Stimulated activated CD8-positive, alpha-beta memory T cell treated with anti-CD3 and anti-CD28 coated beads, Interleukin-15, amount 100 ng/mL, for 48 hours (primary cell): ENCODE measurements at regions not wholly inside any gene's neighbourhood (a gene's known extent, or its start where the extent isn't known, plus 50 kb on each side); places are given as distances from the start of the nearest gene placed in this dataset.

Experiments
- DNase-seq, 2 donors: peaks; one replicate each; pipeline ENCODE4 v3.0.0-alpha.2; 2020; ENCODE audit warnings: low read depth in 2 of 2

- DNase-seq = no peak
Observed at GRCh38 chr6:163926642-163927041, 512.1 kb downstream of the QKI start.

- DNase-seq = no peak
Observed at GRCh38 chr6:163925839-163926238, 511.3 kb downstream of the QKI start.

GRCh38 chr6:163923658-163924411 is 509.3 kb downstream of the QKI start:
- no peak for DNase-seq

- DNase-seq = no peak
Observed at GRCh38 chr6:163922562-163922961, 508.0 kb downstream of the QKI start.

- DNase-seq = no peak
Observed at GRCh38 chr6:163919652-163920051, 505.1 kb downstream of the QKI start.

- no peak for DNase-seq
Observed at GRCh38 chr6:163916315-163917081, 502.0 kb downstream of the QKI start.

GRCh38 chr6:163915131-163915530 is 500.6 kb downstream of the QKI start:
- no peak for DNase-seq

GRCh38 chr6:163913045-163913444 is 498.5 kb downstream of the QKI start:
- no peak for DNase-seq

- no peak for DNase-seq
Observed at GRCh38 chr6:163906006-163906710, 491.6 kb downstream of the QKI start.

- DNase-seq = no peak
Observed at GRCh38 chr6:163904186-163904585, 489.7 kb downstream of the QKI start.

GRCh38 chr6:163903541-163903940 is 489.0 kb downstream of the QKI start:
- no peak for DNase-seq

- DNase-seq = no peak
Observed at GRCh38 chr6:163902993-163903392, 488.5 kb downstream of the QKI start.

GRCh38 chr6:163901681-163902080 is 487.2 kb downstream of the QKI start:
- DNase-seq = no peak

- no peak for DNase-seq
Observed at GRCh38 chr6:163900570-163900969, 486.1 kb downstream of the QKI start.

GRCh38 chr6:163897669-163898068 is 483.2 kb downstream of the QKI start:
- DNase-seq = no peak

GRCh38 chr6:163897030-163897429 is 482.5 kb downstream of the QKI start:
- no peak for DNase-seq

- no peak for DNase-seq
Observed at GRCh38 chr6:163895162-163895561, 480.6 kb downstream of the QKI start.

GRCh38 chr6:163893609-163894189 is 479.2 kb downstream of the QKI start:
- no peak for DNase-seq

- no peak for DNase-seq
Observed at GRCh38 chr6:163892824-163893561, 478.5 kb downstream of the QKI start.

GRCh38 chr6:163889904-163890514 is 475.5 kb downstream of the QKI start:
- no peak for DNase-seq
